Activated T-cell treated with anti-CD3 and anti-CD28 coated beads for 1 hour (primary cell): ENCODE measurements at regions not wholly inside any gene's neighbourhood (a gene's known extent, or its start where the extent isn't known, plus 50 kb on each side); places are given as distances from the start of the nearest gene placed in this dataset.
"Not testable (repeated sequence)": the region's sequence is repeated elsewhere in the genome, so short reads cannot be mapped to it uniquely, and the experiment has no call there.

Experiments
- DNase-seq: peaks from one replicate; pipeline ENCODE4 v3.0.0-alpha.2; 2020; ENCODE audit warnings: low read depth

- no peak for DNase-seq
These were observed 97.4 kb upstream of the ELOVL5 start for GRCh38 chr6:53446151-53446550.

- DNase-seq, result no peak
These were observed 93.0 kb upstream of the ELOVL5 start for GRCh38 chr6:53441761-53442160.

- DNase-seq, result no peak
These were observed 92.3 kb upstream of the ELOVL5 start for GRCh38 chr6:53441035-53441493.

- no peak for DNase-seq
These were observed 91.7 kb upstream of the ELOVL5 start for GRCh38 chr6:53440336-53440945.

GRCh38 chr6:53439556-53439955, 90.8 kb upstream of the ELOVL5 start:
- no peak for DNase-seq

GRCh38 chr6:53437557-53438202, 88.9 kb upstream of the ELOVL5 start:
- no peak for DNase-seq

- DNase-seq, result no peak
These were observed 88.0 kb upstream of the ELOVL5 start for GRCh38 chr6:53436526-53437303.

GRCh38 chr6:53433951-53434285, 85.2 kb upstream of the ELOVL5 start:
- no peak for DNase-seq

- no peak for DNase-seq
These were observed 84.7 kb upstream of the ELOVL5 start for GRCh38 chr6:53433261-53433950.

GRCh38 chr6:53432318-53433161, 83.8 kb upstream of the ELOVL5 start:
- no peak for DNase-seq

- DNase-seq, result no peak
These were observed 83.0 kb upstream of the ELOVL5 start for GRCh38 chr6:53431704-53432103.

- no peak for DNase-seq
These were observed 80.7 kb upstream of the ELOVL5 start for GRCh38 chr6:53429401-53429800.

- DNase-seq, result no peak
These were observed 80.1 kb upstream of the ELOVL5 start for GRCh38 chr6:53428886-53429285.

GRCh38 chr6:53426667-53427270, 78.0 kb upstream of the ELOVL5 start:
- DNase-seq, result no peak

GRCh38 chr6:53426117-53426516, 77.4 kb upstream of the ELOVL5 start:
- DNase-seq, result no peak

GRCh38 chr6:53424976-53425718, 76.4 kb upstream of the ELOVL5 start:
- no peak for DNase-seq

- DNase-seq, result no peak
These were observed 75.5 kb upstream of the ELOVL5 start for GRCh38 chr6:53424300-53424699.

GRCh38 chr6:53423560-53423959, 74.8 kb upstream of the ELOVL5 start:
- DNase-seq, result not testable (repeated sequence)

GRCh38 chr6:53419026-53419425, 70.3 kb upstream of the ELOVL5 start:
- DNase-seq, result no peak

GRCh38 chr6:53418288-53418687, 69.5 kb upstream of the ELOVL5 start:
- no peak for DNase-seq

GRCh38 chr6:53417141-53417540, 68.4 kb upstream of the ELOVL5 start:
- no peak for DNase-seq
